Mucosa of stomach (tissue), 1 donor: ENCODE measurements at regions not wholly inside any gene's neighbourhood (a gene's known extent, or its start where the extent isn't known, plus 50 kb on each side); places are given as distances from the start of the nearest gene placed in this dataset.

Experiments used
- H3K27me3 ChIP-seq: one replicate; pipeline ENCODE4 v1.7.0; 2013; ENCODE audit warnings: mild to moderate bottlenecking, low read length; ENCODE audit not compliant: control insufficient read depth, insufficient read depth
- H3K36me3 ChIP-seq: one replicate; pipeline ENCODE4 v1.7.0; 2013; ENCODE audit warnings: low read length; ENCODE audit not compliant: control insufficient read depth, insufficient read depth
- H3K4me1 ChIP-seq: one replicate; pipeline ENCODE4 v1.7.0; 2013; ENCODE audit warnings: mild to moderate bottlenecking, low read length; ENCODE audit not compliant: control insufficient read depth, insufficient read depth
- H3K4me3 ChIP-seq: one replicate; pipeline ENCODE4 v1.7.0; 2013; ENCODE audit warnings: low read length
- H3K9ac ChIP-seq: one replicate; pipeline ENCODE4 v1.7.0; 2013; ENCODE audit warnings: mild to moderate bottlenecking, low read length, moderate library complexity
- H3K9me3 ChIP-seq: one replicate; pipeline ENCODE4 v1.7.0; 2013; ENCODE audit warnings: mild to moderate bottlenecking, low read length, moderate library complexity; ENCODE audit not compliant: control insufficient read depth
- donor health status: Pancreatic carcinoma.

DNA sequence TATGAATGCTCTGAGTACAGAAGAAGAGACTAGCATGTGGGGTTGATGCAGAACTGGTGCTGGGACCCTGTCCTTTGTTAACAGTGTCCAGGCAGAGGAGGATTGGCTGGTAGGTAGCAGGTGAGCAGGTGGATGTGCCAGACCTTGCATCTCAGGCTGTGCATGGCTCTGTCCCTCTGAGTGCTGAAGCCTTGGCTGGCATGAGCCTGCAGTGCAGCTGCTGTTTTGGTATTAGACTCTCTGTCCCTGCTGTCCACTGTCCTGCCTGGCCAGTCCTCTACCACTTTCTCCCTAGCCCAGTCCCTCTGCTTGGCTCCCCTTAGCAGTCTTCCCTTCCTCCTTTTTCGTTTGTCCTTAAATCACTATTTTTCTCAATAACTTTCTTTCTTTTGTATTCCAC lies 213.6 kb upstream of the ZBED5 start:
- Histone ChIP-seq H3K27me3 (no peaks in the 10 kb centered on the region), H3K9me3 (no peaks in the 10 kb centered on the region), H3K4me3 (no peak overlapping the region), H3K9ac (no peak overlapping the region), H3K36me3 (no peaks in the 10 kb centered on the region), H3K4me1 (no peaks in the 10 kb centered on the region)

DNA sequence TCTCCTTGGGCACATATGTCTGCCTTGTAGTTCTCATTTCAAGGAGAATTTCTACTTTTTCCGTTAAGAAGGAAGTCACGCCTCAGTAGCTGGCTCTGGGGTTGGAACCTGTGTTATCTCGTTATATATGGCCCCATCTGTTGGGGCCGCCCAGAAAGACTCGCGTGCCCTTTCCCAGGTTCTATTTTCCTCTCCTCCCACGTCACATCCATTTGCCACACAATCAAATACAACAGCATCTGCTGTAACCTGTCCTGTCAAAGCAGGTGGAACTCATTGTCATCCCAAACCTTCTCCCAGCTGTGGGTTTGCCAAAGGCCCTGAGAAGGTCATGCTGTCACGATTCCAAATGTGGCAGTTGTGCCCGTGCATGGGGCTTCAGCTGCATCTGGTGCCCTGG lies 213.1 kb upstream of the ZBED5 start:
- no peak overlapping the region for H3K9ac ChIP-seq
- no peaks in the 10 kb centered on the region for H3K4me1 ChIP-seq
- H3K4me3 ChIP-seq = no peak overlapping the region
- no peaks in the 10 kb centered on the region for H3K9me3 ChIP-seq
- no peaks in the 10 kb centered on the region for H3K27me3 ChIP-seq
- H3K36me3 ChIP-seq = no peaks in the 10 kb centered on the region

DNA sequence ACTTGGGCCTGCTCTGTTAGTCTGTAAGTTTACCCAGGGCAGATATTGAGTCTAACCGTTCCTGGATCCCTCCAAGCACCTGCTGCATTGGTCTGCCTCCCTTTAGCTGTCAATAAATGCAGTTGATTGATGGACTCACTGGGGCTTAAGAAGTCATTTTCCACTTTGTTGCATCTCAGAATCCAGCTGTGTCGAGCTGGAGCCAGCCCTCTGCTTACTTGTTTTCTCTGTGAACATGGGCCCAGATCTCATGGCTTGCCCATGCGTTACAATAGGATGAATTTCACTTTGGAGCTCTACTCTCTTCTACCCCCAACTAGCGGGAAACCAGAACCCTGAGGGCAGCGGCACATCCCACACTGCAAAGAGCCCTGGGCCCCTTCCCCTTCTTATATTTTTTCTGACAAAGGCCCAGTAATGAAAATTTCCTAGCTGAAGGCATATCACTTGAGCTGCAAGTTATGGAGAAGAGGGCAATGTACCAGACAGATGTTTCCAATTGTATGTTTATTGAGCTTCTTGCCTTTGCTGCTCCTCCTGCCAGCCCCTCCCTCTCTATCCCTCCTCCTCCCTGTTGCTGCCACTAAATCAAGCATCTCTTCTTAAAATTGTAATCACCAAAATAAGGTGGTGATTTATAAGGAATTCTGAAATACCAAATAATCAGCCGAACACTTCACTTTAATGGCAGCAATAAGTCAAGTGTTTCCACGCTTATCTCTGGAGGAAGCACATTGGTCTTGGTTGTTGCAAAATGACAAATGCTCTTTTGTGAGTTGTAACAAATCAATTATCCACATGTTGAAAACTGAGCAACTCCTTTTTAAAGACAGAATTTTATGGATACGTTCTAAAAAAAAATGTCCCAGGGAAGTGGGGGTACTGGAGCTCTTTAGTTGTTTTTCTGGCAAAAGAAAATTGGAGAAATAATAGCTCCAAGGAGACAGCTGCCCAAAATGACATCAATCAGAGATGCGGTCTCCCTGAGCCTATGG lies 212.3 kb upstream of the ZBED5 start:
- Histone ChIP-seq H3K9ac (no peak overlapping the region), H3K36me3 (no peaks in the 10 kb centered on the region), H3K9me3 (no peaks in the 10 kb centered on the region), H3K4me1 (no peaks in the 10 kb centered on the region), H3K4me3 (no peak overlapping the region), H3K27me3 (no peaks in the 10 kb centered on the region)

DNA sequence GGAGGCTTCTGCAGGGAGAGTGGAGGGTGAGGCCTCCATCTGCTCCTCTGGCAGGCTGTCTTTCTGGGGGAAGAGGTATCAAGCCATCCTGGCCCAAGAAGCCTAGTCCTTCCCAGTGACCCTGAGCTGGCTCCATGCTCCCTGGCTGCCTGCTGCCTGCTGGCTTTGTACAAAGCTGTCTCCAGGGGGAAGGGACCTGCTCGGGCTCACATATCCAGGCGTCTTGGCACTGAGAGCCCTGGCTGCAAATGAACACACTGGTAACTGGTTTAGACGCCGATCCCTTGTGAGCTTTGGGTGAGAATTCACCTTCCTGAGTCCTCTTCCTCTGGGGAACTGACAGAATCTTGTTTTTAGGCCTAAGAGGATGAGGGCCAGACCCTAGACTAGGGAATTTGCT lies 210.3 kb upstream of the ZBED5 start:
- Histone ChIP-seq H3K9ac (no peak overlapping the region), H3K9me3 (no peaks in the 10 kb centered on the region), H3K27me3 (no peaks in the 10 kb centered on the region), H3K4me3 (no peak overlapping the region), H3K4me1 (no peaks in the 10 kb centered on the region), H3K36me3 (no peaks in the 10 kb centered on the region)

DNA sequence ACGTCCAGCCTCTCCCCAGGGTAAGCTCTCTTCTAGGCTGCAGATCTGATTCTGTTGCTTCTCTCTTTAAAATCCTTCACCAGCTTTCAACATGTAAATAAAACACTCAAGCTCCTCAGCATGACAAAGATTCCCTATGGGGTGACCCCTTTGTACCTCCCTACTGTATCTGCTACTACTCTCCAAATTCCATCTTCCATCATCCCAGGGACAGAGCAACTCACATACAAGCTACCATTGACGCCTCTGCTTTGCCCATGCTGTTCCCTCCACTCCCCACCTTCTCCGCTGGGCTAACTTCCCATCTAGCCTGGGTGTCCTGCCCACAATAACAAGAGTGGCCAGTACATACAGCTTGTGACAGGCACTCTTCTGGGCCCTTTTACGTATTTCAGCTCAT lies 207.5 kb upstream of the ZBED5 start:
- no peaks in the 10 kb centered on the region for H3K27me3 ChIP-seq

DNA sequence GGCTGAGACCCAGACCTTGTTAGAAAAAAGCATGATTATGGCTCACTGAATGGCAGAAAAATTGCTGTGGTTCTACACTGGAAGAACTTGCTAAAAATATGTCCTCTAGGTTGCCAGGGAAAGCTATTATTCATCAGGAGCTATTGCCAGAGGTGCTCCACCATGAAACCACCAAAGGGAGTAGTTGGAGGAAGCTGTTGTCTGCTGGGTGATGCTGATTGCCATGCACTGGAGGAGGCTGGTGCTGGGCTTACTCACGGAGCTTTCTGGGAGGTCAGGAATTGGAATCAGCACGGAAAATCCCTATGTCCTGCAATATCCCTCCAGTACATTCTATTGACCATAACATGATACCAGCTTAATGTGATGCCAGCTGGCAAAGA lies 199.6 kb upstream of the ZBED5 start:
- Histone ChIP-seq H3K36me3 (no peaks in the 10 kb centered on the region), H3K9me3 (no peaks in the 10 kb centered on the region), H3K4me1 (no peaks in the 10 kb centered on the region), H3K27me3 (no peaks in the 10 kb centered on the region), H3K4me3 (no peak overlapping the region), H3K9ac (no peak overlapping the region)

More for the DNA sequence above, 207.5 kb upstream of the ZBED5 start:
- Histone ChIP-seq H3K9ac (no peak overlapping the region), H3K4me1 (no peaks in the 10 kb centered on the region), H3K36me3 (no peaks in the 10 kb centered on the region), H3K9me3 (no peaks in the 10 kb centered on the region), H3K4me3 (no peak overlapping the region)

DNA sequence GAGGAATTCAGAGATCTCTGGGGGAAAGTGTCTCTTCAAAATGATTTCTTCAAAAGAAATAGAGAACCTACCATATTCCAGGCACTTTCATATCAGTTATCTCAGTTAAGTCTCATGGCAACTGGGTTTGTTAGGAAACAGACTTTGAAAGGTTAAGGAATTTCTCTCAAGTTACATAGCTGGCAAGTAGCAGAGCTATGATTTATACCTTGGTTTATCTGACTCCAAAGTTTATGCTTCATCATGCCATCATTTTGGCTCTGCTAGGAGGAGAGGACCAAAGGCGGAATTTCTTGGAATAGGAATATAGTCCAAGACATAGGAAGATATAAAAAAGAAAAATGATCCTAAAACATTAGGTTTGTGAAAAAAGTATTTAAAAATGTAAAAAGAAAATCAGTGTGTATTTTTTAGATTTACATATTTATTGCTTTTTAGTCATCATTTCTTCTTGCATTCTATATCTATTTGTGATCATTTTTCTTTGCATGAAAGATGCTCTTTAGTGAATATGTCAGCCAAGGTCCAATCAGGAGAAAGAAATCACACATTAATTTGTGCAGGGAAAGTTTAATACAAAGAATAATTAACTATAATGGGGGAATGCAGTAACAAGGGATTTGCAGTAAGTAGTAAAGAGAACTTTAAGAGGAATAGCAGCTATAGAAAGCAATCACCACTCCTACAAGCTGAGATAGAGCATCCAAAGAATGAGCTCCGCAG lies 199.1 kb upstream of the ZBED5 start:
- H3K9ac ChIP-seq = no peak overlapping the region
- no peaks in the 10 kb centered on the region for H3K36me3 ChIP-seq
- no peak overlapping the region for H3K4me3 ChIP-seq
- no peaks in the 10 kb centered on the region for H3K4me1 ChIP-seq
- H3K27me3 ChIP-seq = no peaks in the 10 kb centered on the region
- H3K9me3 ChIP-seq = no peaks in the 10 kb centered on the region

DNA sequence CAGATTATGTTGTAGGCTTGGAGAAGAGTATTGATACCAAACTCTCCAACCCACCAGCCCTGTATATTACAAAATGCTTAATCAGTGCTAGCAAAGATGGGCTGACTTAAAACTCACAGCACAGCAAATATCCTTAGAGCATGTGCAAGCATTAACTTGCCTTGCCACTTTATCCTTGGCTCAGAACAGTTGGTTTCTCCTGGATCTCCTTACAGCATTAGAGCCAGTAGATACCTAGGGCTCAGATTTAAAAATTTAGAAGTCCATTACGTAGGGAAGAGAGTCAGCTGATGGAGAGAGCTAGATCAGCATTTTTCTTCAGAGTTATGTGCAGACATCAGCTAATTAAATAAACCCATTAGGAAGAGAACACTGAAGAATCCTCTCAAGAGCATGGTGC lies 198.5 kb upstream of the ZBED5 start:
- Histone ChIP-seq H3K27me3 (no peaks in the 10 kb centered on the region), H3K9me3 (no peaks in the 10 kb centered on the region), H3K9ac (no peak overlapping the region), H3K36me3 (no peaks in the 10 kb centered on the region), H3K4me1 (no peaks in the 10 kb centered on the region), H3K4me3 (no peak overlapping the region)

DNA sequence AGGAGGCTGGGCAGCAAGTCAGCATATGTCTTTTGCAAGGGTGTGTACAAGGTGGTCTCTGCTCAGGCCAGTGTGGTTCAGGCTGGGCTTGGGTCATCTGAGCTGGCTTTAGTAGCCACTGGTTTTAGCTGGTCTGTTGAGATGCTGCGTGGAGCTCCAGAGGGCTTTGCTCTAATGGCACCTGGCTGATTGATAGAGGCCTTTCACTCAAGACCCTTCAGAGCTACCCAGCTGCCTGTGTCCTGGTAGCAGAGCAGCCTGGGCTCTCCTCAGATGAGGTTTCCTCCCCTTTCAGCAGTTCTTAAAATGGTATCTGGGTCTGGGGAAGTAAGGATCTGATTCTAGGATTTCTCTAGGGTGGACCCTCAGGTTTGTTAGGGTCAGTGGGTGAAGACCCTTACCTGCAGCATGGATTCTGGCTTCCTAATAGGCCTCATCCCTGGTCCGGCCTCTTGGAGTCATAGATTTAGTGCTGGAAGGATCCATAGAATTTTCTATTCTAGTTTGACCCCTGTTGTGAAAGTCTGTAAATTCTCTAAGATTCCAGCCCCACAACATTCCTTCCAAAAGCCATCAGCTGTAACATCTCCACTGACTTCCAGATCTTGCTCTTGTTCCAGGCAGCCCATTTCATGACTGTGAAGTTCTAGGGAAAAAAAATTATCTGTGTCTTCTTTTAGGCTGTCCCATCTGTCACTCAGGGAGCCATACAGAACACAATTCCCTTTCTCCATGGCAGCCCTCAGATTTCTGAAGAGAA lies 190.2 kb upstream of the ZBED5 start:
- Histone ChIP-seq H3K9ac (no peak overlapping the region), H3K4me3 (no peak overlapping the region), H3K27me3 (no peaks in the 10 kb centered on the region), H3K36me3 (no peaks in the 10 kb centered on the region), H3K4me1 (no peaks in the 10 kb centered on the region), H3K9me3 (no peaks in the 10 kb centered on the region)

DNA sequence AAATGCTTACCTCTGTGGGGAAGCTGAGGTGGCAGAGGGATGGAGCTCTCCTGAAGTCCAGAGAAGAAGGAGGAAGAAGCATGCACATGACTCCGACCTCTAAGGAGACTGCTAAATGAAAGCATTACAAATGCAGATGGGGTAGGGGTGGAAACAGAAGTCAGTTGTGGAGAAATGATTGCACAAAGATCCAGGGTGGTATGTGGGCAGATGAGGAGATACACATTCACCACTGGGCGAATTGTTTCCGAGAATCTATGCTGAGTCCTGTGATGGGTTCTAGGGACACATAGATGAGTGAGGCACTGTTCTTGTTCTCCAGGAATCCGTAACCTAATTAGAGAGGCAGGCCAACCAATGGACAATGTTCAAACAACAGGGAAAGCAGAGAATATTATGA lies 188.9 kb upstream of the ZBED5 start:
- no peaks in the 10 kb centered on the region for H3K27me3 ChIP-seq
- no peak overlapping the region for H3K9ac ChIP-seq
- no peak overlapping the region for H3K4me3 ChIP-seq

DNA sequence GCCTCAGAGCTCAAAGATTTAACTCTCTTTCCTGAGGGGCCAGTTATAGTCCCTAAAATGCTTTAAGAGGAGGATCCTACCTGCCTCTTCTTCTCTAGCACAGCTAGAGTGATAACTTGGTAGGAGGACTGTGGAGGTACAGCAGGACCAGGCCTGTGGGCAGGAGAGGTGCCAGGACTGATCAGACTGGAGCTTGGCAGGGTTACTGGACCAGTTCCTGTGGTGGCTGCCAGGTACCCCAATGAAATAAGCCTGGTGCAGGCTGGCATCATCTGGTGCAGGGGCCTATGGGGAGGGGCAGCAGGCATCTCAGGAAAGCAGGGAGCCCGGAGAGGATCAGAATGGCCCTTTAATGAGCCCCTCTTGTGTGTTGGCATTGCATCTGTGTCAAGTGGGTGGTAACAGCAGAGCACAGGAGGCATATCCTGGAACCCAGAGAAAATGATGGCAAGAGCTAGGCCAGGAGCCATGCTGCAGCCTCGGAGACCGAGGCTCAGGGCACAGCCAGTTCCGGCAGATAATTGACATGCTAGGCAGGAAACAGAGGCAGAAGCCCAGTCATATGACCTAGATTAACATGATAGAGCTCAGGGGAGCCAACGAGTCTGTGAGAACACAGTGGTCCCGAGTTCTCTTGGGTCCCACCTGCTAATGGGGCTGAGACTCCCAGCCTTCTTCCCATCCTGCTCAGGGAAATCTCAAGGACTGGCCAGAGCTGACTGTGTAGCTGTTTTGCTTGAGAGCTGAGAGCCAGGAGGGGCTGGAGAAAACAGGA lies 187.5 kb upstream of the ZBED5 start:
- Histone ChIP-seq H3K4me1 (no peaks in the 10 kb centered on the region), H3K36me3 (no peaks in the 10 kb centered on the region), H3K9me3 (no peaks in the 10 kb centered on the region), H3K4me3 (no peak overlapping the region), H3K9ac (no peak overlapping the region), H3K27me3 (no peaks in the 10 kb centered on the region)

More for the DNA sequence above, 188.9 kb upstream of the ZBED5 start:
- no peaks in the 10 kb centered on the region for H3K36me3 ChIP-seq
- H3K9me3 ChIP-seq = no peaks in the 10 kb centered on the region
- H3K4me1 ChIP-seq = no peaks in the 10 kb centered on the region
